Hepatocyte (in vitro differentiated cells): ENCODE measurements at regions not wholly inside any gene's neighbourhood (a gene's known extent, or its start where the extent isn't known, plus 50 kb on each side); places are given as distances from the start of the nearest gene placed in this dataset.

ENCODE experiments used
- CTCF ChIP-seq: fragments of 200-600 bp; sonication (generic); IDR thresholded peaks from 2 replicates; pipeline ENCODE4 v1.5.1; 2016; ENCODE audit warnings: antibody characterized with exemption, mild to moderate bottlenecking; ENCODE audit not compliant: poor library complexity
- EZH2 ChIP-seq: fragments of 200-600 bp; sonication (generic); IDR thresholded peaks from 2 replicates; pipeline ENCODE4 v1.6.1; 2016; ENCODE audit warnings: antibody characterized with exemption, mild to moderate bottlenecking, borderline replicate concordance
- EZH2phosphoT487 ChIP-seq: fragments of 200-600 bp; sonication (generic); IDR thresholded peaks from one replicate; pipeline ENCODE4 v1.6.1; 2018; ENCODE audit warnings: antibody characterized with exemption, mild to moderate bottlenecking, low read depth, moderate library complexity; ENCODE audit not compliant: unreplicated experiment, severe bottlenecking

GRCh38 chr7:12881712-12882111 lies 194.3 kb downstream of the ARL4A start:
- TF ChIP-seq CTCF (no peak), EZH2 (no peak), EZH2phosphoT487 (no peak)
